ENCODE measurements at regions not wholly inside any gene's neighbourhood (a gene's known extent, or its start where the extent isn't known, plus 50 kb on each side); places are given as distances from the start of the nearest gene placed in this dataset.

GRCh38 chrX:88613338-88613737 lies 133.7 kb upstream of the CPXCR1 start:
- Histone ChIP-seq H3K9me2 (replicated peaks; ENCODE audit: insufficient read depth) (no peaks in the 10 kb centered on the region), H3K36me3 (replicated peaks; ENCODE audit: insufficient read depth, low read depth) (no peaks in the 10 kb centered on the region), H4K20me1 (ENCODE audit: insufficient read depth, poor library complexity, severe bottlenecking) (no peaks in the 10 kb centered on the region), H3K4me1 (ENCODE audit: insufficient read depth) (no peaks in the 10 kb centered on the region), H3K79me2 (peaks cover 13% of the 10 kb centered on the region), H3K27ac (peak overlapping the region; percentile 70), H2AFZ (peak overlapping the region; percentile 13), H3K9me3 (ENCODE audit: low read depth) (no peaks in the 10 kb centered on the region), H3K27me3 (no peaks in the 10 kb centered on the region), H3K4me2 (peak overlapping the region; percentile 70), H3K4me3 (peak overlapping the region; percentile 11)
- TF ChIP-seq EZH2phosphoT487 (IDR thresholded peaks at IDR 0.05; ENCODE audit: low read depth, severe bottlenecking, unreplicated experiment) (no peak), CTCF (IDR thresholded peaks at IDR 0.05; ENCODE audit: poor library complexity) (peak; percentile 86), EZH2 (IDR thresholded peaks at IDR 0.05; ENCODE audit: borderline replicate concordance) (no peak)
- DNase-seq (ENCODE audit: low spot score), result peak; percentile 74

DNA sequence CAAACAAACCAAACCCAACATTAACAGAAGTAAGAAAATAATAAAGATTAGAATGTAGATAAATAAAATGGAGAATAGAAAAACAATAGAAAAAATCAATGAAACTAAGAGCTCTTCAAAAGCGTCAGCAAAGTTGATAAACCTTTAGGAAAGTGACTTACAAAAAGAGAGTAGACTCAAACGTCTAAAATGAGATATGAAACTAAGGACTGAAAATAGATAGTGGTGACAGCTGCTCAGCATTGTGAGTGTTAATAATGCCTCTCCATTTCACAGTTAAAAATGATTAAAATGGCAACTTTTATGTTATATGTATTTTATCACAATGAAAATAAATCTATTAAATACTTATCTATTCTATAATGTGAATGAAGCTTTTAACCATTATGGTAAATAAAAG lies 125.7 kb upstream of the CPXCR1 start:
- Histone ChIP-seq H3K79me2 (no peaks in the 10 kb centered on the region), H3K9me2 (replicated peaks; ENCODE audit: insufficient read depth) (no peaks in the 10 kb centered on the region), H3K36me3 (replicated peaks; ENCODE audit: insufficient read depth, low read depth) (no peaks in the 10 kb centered on the region), H3K27me3 (no peaks in the 10 kb centered on the region), H3K27ac (no peak overlapping the region), H3K4me3 (no peak overlapping the region), H4K20me1 (ENCODE audit: insufficient read depth, poor library complexity, severe bottlenecking) (no peaks in the 10 kb centered on the region), H2AFZ (no peak overlapping the region), H3K4me1 (ENCODE audit: insufficient read depth) (no peaks in the 10 kb centered on the region), H3K4me2 (no peak overlapping the region), H3K9me3 (ENCODE audit: low read depth) (no peaks in the 10 kb centered on the region)
- WGBS (ENCODE audit: low lambda C conversion rate, missing lambda C conversion rate), result 74% methylated on average over 2 of the region's 2 CpGs
- DNase-seq (ENCODE audit: low spot score), result no peak
- TF ChIP-seq EZH2 (IDR thresholded peaks at IDR 0.05; ENCODE audit: borderline replicate concordance) (no peak), CTCF (IDR thresholded peaks at IDR 0.05; ENCODE audit: poor library complexity) (no peak), EZH2phosphoT487 (IDR thresholded peaks at IDR 0.05; ENCODE audit: low read depth, severe bottlenecking, unreplicated experiment) (no peak)

- H4K20me1 ChIP-seq (ENCODE audit: insufficient read depth, poor library complexity, severe bottlenecking), result no peaks in the 10 kb centered on the region
- no peaks in the 10 kb centered on the region for H3K4me1 ChIP-seq (ENCODE audit: insufficient read depth)
- no peak overlapping the region for H2AFZ ChIP-seq
- H3K4me2 ChIP-seq, result no peak overlapping the region
- H3K27me3 ChIP-seq, result no peaks in the 10 kb centered on the region
- no peaks in the 10 kb centered on the region for H3K79me2 ChIP-seq
- H3K9me2 ChIP-seq (replicated peaks; ENCODE audit: insufficient read depth), result no peaks in the 10 kb centered on the region
- no peak overlapping the region for H3K27ac ChIP-seq
- no peak for DNase-seq (ENCODE audit: low spot score)
- no peaks in the 10 kb centered on the region for H3K36me3 ChIP-seq (replicated peaks; ENCODE audit: insufficient read depth, low read depth)
- no peaks in the 10 kb centered on the region for H3K9me3 ChIP-seq (ENCODE audit: low read depth)
- TF ChIP-seq EZH2phosphoT487 (IDR thresholded peaks at IDR 0.05; ENCODE audit: low read depth, severe bottlenecking, unreplicated experiment) (no peak), CTCF (IDR thresholded peaks at IDR 0.05; ENCODE audit: poor library complexity) (no peak), EZH2 (IDR thresholded peaks at IDR 0.05; ENCODE audit: borderline replicate concordance) (no peak)
- H3K4me3 ChIP-seq, result no peak overlapping the region
Measured at GRCh38 chrX:88655460-88655859, 91.6 kb upstream of the CPXCR1 start.

GRCh38 chrX:88660836-88661235 lies 86.2 kb upstream of the CPXCR1 start:
- Histone ChIP-seq H3K9me2 (replicated peaks; ENCODE audit: insufficient read depth) (no peaks in the 10 kb centered on the region), H3K9me3 (ENCODE audit: low read depth) (no peaks in the 10 kb centered on the region), H3K27ac (no peak overlapping the region), H2AFZ (no peak overlapping the region), H3K4me3 (no peak overlapping the region), H4K20me1 (ENCODE audit: insufficient read depth, poor library complexity, severe bottlenecking) (no peaks in the 10 kb centered on the region), H3K4me1 (ENCODE audit: insufficient read depth) (no peaks in the 10 kb centered on the region), H3K27me3 (no peaks in the 10 kb centered on the region), H3K36me3 (replicated peaks; ENCODE audit: insufficient read depth, low read depth) (no peaks in the 10 kb centered on the region), H3K79me2 (no peaks in the 10 kb centered on the region), H3K4me2 (no peak overlapping the region)
- DNase-seq (ENCODE audit: low spot score), result no peak
- no peak for TF ChIP-seq EZH2 (IDR thresholded peaks at IDR 0.05; ENCODE audit: borderline replicate concordance)
- no peak for TF ChIP-seq CTCF (IDR thresholded peaks at IDR 0.05; ENCODE audit: poor library complexity)
- TF ChIP-seq EZH2phosphoT487 (IDR thresholded peaks at IDR 0.05; ENCODE audit: low read depth, severe bottlenecking, unreplicated experiment), result no peak
- WGBS (ENCODE audit: low lambda C conversion rate, missing lambda C conversion rate), result 100% methylated on average over 1 of the region's 1 CpG

All from hepatocyte (in vitro differentiated cells).